ENCODE measurements at regions not wholly inside any gene's neighbourhood (a gene's known extent, or its start where the extent isn't known, plus 50 kb on each side); places are given as distances from the start of the nearest gene placed in this dataset.

DNA sequence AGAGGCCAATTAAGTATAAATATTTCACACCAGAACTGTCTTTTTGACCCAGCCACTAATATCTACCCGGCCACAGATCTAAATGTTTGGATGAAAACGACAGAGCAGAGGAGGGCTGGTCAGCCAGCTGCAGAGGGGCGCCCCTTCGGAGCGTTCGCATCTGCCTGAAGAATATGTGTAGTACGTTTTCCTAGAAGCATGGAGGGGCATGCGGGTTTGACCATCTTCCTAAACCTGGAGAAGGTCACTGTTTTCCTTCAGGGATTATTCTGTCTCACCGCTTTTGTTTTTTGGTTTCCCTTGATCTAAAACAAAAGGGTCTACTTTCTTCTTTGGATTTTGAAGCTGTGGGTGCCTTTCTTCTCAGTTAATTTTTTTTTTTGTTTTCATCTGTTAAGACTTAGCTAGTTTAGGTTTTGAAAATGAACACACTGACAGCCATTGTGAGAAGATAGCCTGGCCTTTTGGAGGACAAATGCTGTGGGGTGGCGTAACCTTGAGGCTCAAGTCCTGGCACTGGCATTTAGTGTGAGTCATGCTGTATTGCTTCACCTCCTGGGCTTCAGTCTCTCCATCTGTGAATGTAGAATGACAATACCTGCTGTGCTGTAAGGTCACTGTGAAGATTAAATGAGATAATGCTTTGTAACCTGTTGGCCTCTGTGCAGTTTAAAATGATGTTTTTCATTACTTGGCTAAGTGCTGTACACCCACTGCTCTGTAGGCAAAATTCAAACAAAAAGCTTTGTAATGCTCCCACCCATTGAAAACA, 74.1 kb upstream of the IRF2BP2 start:
- TF ChIP-seq, protein P1, sequence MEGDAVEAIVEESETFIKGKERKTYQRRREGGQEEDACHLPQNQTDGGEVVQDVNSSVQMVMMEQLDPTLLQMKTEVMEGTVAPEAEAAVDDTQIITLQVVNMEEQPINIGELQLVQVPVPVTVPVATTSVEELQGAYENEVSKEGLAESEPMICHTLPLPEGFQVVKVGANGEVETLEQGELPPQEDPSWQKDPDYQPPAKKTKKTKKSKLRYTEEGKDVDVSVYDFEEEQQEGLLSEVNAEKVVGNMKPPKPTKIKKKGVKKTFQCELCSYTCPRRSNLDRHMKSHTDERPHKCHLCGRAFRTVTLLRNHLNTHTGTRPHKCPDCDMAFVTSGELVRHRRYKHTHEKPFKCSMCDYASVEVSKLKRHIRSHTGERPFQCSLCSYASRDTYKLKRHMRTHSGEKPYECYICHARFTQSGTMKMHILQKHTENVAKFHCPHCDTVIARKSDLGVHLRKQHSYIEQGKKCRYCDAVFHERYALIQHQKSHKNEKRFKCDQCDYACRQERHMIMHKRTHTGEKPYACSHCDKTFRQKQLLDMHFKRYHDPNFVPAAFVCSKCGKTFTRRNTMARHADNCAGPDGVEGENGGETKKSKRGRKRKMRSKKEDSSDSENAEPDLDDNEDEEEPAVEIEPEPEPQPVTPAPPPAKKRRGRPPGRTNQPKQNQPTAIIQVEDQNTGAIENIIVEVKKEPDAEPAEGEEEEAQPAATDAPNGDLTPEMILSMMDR (IDR thresholded peaks at IDR 0.05), result no peak
- no peak for TF ChIP-seq POLR2A (IDR thresholded peaks at IDR 0.05)
